A673 (cell line): ENCODE measurements at regions not wholly inside any gene's neighbourhood (a gene's known extent, or its start where the extent isn't known, plus 50 kb on each side); places are given as distances from the start of the nearest gene placed in this dataset.

Experiments used
- BruUV-seq: library from RNA; stranded (reverse); fragments of 400-500 nt; replicated peaks from 2 replicates; lab custom pipeline; 2021; lab: Mats Ljungman, UMichigan
- CTCF ChIA-PET: fragments of 300-600 bp; sonication (Branson Sonifier 250); formaldehyde crosslinking; loops from one replicate; lab custom pipeline; 2022; ENCODE audit warnings: antibody characterized with exemption; lab: Charles Lee
- POLR2A ChIA-PET: fragments of 300-600 bp; sonication (Branson Sonifier 250); formaldehyde crosslinking; loops from one replicate; lab custom pipeline; 2022; ENCODE audit warnings: antibody characterized with exemption; ENCODE audit not compliant: low non-redundant PET; lab: Charles Lee
- DNase-seq: peaks from one replicate; pipeline ENCODE4 v3.0.0-alpha.2; 2015; ENCODE audit warnings: low spot score
- H3K27ac ChIP-seq: fragments of 200-600 bp; sonication (generic); 2 replicates; pipeline ENCODE4 v1.5.1; 2016; ENCODE audit warnings: mixed run types, low read depth, mild to moderate bottlenecking, mixed read lengths, antibody characterized with exemption, low read length; ENCODE audit not compliant: poor library complexity, severe bottlenecking
- H3K27me3 ChIP-seq: fragments of 200-600 bp; sonication (generic); replicated peaks from 2 replicates; pipeline ENCODE4 v1.6.1; 2017; ENCODE audit warnings: mixed run types, low read depth, mild to moderate bottlenecking, mixed read lengths, antibody characterized with exemption, low read length; ENCODE audit not compliant: insufficient read depth, poor library complexity
- H3K36me3 ChIP-seq: fragments of 200-600 bp; sonication (generic); 2 replicates; pipeline ENCODE4 v1.6.1; 2016; ENCODE audit warnings: mixed run types, mild to moderate bottlenecking, mixed read lengths, antibody characterized with exemption, low read length; ENCODE audit not compliant: insufficient read depth, poor library complexity, severe bottlenecking
- H3K4me1 ChIP-seq: fragments of 200-600 bp; sonication (generic); 2 replicates; pipeline ENCODE4 v1.6.1; 2017; ENCODE audit warnings: mixed run types, mild to moderate bottlenecking, mixed read lengths, antibody characterized with exemption, low read length; ENCODE audit not compliant: insufficient read depth, poor library complexity, severe bottlenecking
- H3K4me3 ChIP-seq: fragments of 200-600 bp; sonication (generic); 2 replicates; pipeline ENCODE4 v1.5.1; 2016; ENCODE audit warnings: low read depth, mixed run types, mild to moderate bottlenecking, mixed read lengths, low read length; ENCODE audit not compliant: poor library complexity, severe bottlenecking
- H3K9me3 ChIP-seq: fragments of 200-600 bp; sonication (generic); 2 replicates; pipeline ENCODE4 v1.6.1; 2016; ENCODE audit warnings: mixed run types, low read depth, mild to moderate bottlenecking, mixed read lengths, antibody characterized with exemption, low read length; ENCODE audit not compliant: poor library complexity, severe bottlenecking
- CTCF ChIP-seq: fragments of 300-800, 200-600 bp; sonication (generic); conservative IDR thresholded peaks from 2 replicates; pipeline ENCODE4 v1.5.1; 2017; ENCODE audit warnings: low read depth, mild to moderate bottlenecking, antibody characterized with exemption, low read length, moderate library complexity, mixed read lengths
- EZH2 ChIP-seq: fragments of 200-600 bp; sonication (generic); IDR thresholded peaks from 2 replicates; pipeline ENCODE4 v1.6.1; 2017; ENCODE audit warnings: borderline replicate concordance, low read depth, mild to moderate bottlenecking, mixed read lengths, antibody characterized with exemption, low read length; ENCODE audit not compliant: poor library complexity, severe bottlenecking
- intact Hi-C: fragments of 100-400 bp; cut with micrococcal nuclease; formaldehyde crosslinking; loops from one replicate; pipeline ENCODE4 v1.10.0; 2022; ENCODE audit not compliant: unreplicated experiment

DNA sequence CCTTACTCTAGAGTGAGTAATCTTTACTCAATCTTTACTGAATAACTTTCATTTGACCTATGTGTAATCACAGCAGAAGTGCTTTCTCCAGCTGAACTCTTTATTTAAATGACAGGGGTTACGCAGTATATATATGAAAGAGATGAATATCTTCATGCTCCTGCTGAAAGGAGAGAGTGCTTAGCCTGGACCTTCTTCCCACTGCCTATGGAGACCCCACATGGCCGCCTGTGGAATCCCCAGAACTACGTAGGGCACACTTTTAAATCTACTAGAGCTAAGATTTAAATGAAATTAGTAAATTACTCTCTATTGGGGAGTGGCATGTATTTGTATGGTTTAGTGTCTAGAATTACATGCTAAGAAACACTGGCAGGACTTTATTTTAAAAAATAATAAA is 391.2 kb downstream of the ANKRD50 start:
- Histone ChIP-seq H3K27ac (no peak overlapping the region), H3K27me3 (no peaks in the 10 kb centered on the region), H3K36me3 (no peaks in the 10 kb centered on the region), H3K4me3 (no peak overlapping the region), H3K4me1 (no peaks in the 10 kb centered on the region), H3K9me3 (no peaks in the 10 kb centered on the region)
- intact Hi-C loops, result no loop called here
- ChIA-PET POLR2A (no interaction called here), CTCF (no interaction called here)
- peak; percentile 37; the same call in 1 of the 2 replicates for TF ChIP-seq CTCF
- no peak for TF ChIP-seq EZH2
- BruUV-seq, result no TSS peak
- DNase-seq, result peak; percentile 30

- POLR2A ChIA-PET, result interaction anchor here (0.6 kb wide), 1 partner anchor 353 kb away, joined by 4 read pairs; no protein-coding TSS in a partner anchor
- Histone ChIP-seq H3K4me3 (no peak overlapping the region), H3K36me3 (no peaks in the 10 kb centered on the region), H3K4me1 (no peaks in the 10 kb centered on the region), H3K9me3 (no peaks in the 10 kb centered on the region), H3K27me3 (no peaks in the 10 kb centered on the region), H3K27ac (no peak overlapping the region)
- CTCF ChIA-PET, result no interaction called here
- TF ChIP-seq EZH2 (no peak), CTCF (peak; percentile 62)
- DNase-seq, result peak; percentile 67
- no TSS peak for BruUV-seq
- intact Hi-C loops, result no loop called here
Observed at GRCh38 chr4:124322234-124323065, 390.1 kb downstream of the ANKRD50 start.

DNA sequence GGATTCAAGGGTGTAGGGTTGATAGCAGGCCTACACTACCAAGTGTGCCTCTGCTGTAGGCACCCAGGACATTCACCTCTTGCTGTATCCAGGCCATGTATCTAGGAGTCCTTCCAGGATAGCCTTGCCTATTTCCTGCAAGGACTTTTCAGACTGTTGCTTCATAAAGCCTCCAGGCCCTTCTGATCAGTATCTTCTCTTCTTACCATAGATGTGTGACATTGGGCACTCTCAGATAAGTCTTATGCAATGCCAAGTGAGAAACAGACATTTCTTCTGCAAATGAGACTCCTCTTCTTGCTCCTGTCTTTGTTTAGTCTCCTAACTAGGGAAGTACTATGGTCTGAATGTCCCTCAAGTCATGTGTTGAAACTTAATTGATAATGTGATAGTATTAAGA is 386.8 kb downstream of the ANKRD50 start:
- H3K9me3 ChIP-seq, result no peaks in the 10 kb centered on the region
- H3K27ac ChIP-seq, result no peak overlapping the region
- ChIA-PET POLR2A (no interaction called here), CTCF (no interaction called here)
- no TSS peak for BruUV-seq
- no peak for DNase-seq
- H3K36me3 ChIP-seq, result no peaks in the 10 kb centered on the region
- H3K4me3 ChIP-seq, result no peak overlapping the region
- no peak for TF ChIP-seq CTCF
- TF ChIP-seq EZH2, result no peak
- H3K27me3 ChIP-seq, result no peaks in the 10 kb centered on the region
- intact Hi-C loops, result no loop called here
- H3K4me1 ChIP-seq, result no peaks in the 10 kb centered on the region
